Hepatocyte (in vitro differentiated cells): ENCODE measurements at regions not wholly inside any gene's neighbourhood (a gene's known extent, or its start where the extent isn't known, plus 50 kb on each side); places are given as distances from the start of the nearest gene placed in this dataset.

Experiments used
- EZH2 ChIP-seq: fragments of 200-600 bp; sonication (generic); IDR thresholded peaks from 2 replicates; pipeline ENCODE4 v1.6.1; 2016; ENCODE audit warnings: antibody characterized with exemption, mild to moderate bottlenecking, borderline replicate concordance
- EZH2phosphoT487 ChIP-seq: fragments of 200-600 bp; sonication (generic); IDR thresholded peaks from one replicate; pipeline ENCODE4 v1.6.1; 2018; ENCODE audit warnings: antibody characterized with exemption, mild to moderate bottlenecking, low read depth, moderate library complexity; ENCODE audit not compliant: unreplicated experiment, severe bottlenecking
- TF ChIP-seq, protein P1 (sequence below): fragments of 200-600 bp; sonication (generic); IDR thresholded peaks from 2 replicates; pipeline ENCODE4 v1.5.1; 2016; ENCODE audit warnings: antibody characterized with exemption, mild to moderate bottlenecking; ENCODE audit not compliant: poor library complexity

DNA sequence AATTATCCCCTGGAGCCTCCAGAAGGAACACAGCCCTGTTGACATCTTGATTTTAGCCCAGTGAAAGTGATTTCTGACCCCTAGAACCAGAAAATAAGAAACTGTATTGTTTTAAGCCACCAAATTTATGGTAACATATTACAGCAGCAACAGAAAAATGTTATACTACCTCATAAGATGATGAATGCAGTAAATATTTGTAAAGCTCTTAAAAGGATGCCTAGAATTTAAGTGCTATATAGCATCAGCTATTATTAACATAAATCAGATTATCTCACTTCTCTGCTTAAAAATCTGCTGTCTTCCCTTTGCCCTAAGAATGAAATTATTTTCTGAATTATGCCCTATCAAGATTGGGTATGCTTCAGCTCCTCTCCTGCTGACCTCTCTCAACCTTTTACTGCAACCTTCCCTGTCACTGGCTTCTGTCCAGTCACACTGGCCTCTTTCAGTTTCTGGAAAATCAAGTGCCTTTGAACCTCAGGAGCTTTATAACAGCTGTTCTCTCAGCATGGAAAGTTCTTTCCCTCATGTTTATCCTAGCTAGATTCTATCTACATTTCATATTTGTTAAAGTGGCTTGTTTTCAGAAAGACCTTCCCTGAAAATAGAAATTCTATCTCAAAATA, 78.9 kb downstream of the GPR37 start:
- TF ChIP-seq, protein P1, sequence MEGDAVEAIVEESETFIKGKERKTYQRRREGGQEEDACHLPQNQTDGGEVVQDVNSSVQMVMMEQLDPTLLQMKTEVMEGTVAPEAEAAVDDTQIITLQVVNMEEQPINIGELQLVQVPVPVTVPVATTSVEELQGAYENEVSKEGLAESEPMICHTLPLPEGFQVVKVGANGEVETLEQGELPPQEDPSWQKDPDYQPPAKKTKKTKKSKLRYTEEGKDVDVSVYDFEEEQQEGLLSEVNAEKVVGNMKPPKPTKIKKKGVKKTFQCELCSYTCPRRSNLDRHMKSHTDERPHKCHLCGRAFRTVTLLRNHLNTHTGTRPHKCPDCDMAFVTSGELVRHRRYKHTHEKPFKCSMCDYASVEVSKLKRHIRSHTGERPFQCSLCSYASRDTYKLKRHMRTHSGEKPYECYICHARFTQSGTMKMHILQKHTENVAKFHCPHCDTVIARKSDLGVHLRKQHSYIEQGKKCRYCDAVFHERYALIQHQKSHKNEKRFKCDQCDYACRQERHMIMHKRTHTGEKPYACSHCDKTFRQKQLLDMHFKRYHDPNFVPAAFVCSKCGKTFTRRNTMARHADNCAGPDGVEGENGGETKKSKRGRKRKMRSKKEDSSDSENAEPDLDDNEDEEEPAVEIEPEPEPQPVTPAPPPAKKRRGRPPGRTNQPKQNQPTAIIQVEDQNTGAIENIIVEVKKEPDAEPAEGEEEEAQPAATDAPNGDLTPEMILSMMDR: no peak
- TF ChIP-seq EZH2 (no peak), EZH2phosphoT487 (no peak)
